ENCODE measurements at regions not wholly inside any gene's neighbourhood (a gene's known extent, or its start where the extent isn't known, plus 50 kb on each side); places are given as distances from the start of the nearest gene placed in this dataset.

DNA sequence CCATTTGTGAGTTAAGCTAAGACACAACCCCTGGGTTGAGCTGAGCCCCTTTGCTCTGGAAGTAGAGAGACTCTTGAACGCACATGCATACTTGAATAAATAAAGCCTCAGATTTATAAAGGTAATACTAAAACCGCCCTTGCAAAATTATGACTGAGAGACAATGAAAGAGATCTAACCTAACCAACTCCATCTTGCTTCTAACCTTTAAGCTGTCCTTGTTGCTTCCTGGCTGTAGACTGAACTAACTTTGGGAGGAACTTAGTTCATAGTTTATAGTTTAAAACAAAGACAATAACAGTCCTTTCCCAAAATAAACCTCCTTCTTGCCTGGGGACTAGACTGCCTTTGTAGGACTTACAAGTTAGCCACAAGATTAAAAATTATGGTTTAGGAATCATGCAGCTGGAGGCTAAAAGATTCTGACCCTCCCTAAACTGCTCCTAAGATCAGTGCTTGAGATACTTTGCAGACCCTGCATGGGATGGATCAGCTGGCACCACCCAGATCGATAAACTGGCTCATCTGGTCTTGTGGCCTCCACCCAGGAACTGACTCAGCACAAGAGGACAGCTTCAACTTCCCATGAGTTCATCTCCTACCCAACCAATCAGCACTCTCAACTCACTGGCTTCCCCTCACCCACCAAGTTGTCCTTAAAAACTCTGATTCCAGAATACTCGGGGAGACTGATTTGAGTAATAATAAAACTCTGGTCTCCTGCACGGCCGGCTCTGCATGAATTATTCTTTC is 240.2 kb upstream of the SLC14A2 start:
- TF ChIP-seq, protein P1, sequence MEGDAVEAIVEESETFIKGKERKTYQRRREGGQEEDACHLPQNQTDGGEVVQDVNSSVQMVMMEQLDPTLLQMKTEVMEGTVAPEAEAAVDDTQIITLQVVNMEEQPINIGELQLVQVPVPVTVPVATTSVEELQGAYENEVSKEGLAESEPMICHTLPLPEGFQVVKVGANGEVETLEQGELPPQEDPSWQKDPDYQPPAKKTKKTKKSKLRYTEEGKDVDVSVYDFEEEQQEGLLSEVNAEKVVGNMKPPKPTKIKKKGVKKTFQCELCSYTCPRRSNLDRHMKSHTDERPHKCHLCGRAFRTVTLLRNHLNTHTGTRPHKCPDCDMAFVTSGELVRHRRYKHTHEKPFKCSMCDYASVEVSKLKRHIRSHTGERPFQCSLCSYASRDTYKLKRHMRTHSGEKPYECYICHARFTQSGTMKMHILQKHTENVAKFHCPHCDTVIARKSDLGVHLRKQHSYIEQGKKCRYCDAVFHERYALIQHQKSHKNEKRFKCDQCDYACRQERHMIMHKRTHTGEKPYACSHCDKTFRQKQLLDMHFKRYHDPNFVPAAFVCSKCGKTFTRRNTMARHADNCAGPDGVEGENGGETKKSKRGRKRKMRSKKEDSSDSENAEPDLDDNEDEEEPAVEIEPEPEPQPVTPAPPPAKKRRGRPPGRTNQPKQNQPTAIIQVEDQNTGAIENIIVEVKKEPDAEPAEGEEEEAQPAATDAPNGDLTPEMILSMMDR (IDR thresholded peaks at IDR 0.05): no peak
- TF ChIP-seq POLR2A (IDR thresholded peaks at IDR 0.05): no peak

Measured in breast epithelium (tissue), 3 donors.